Activated CD4-positive, alpha-beta T cell treated with anti-CD3 and anti-CD28 coated beads, Interleukin-2, amount 10 ng/mL, durations not matched to agents 24 days and 14 days (primary cell): ENCODE measurements at regions not wholly inside any gene's neighbourhood (a gene's known extent, or its start where the extent isn't known, plus 50 kb on each side); places are given as distances from the start of the nearest gene placed in this dataset.

Source experiments
- DNase-seq: peaks from one replicate; pipeline ENCODE4 v3.0.0; 2022
- H3K27ac Mint-ChIP-seq: one replicate; pipeline ENCODE4 v1.8.0; 2022; ENCODE audit warnings: mild to moderate bottlenecking, mixed read lengths
- H3K27me3 Mint-ChIP-seq: one replicate; pipeline ENCODE4 v1.8.0; 2022; ENCODE audit warnings: mixed read lengths
- H3K36me3 Mint-ChIP-seq: one replicate; pipeline ENCODE4 v1.8.0; 2022; ENCODE audit warnings: low read depth, mild to moderate bottlenecking, mixed read lengths
- H3K4me1 Mint-ChIP-seq: one replicate; pipeline ENCODE4 v1.8.0; 2021; ENCODE audit warnings: mixed read lengths
- H3K4me3 Mint-ChIP-seq: one replicate; pipeline ENCODE4 v1.8.0; 2022; ENCODE audit warnings: mild to moderate bottlenecking, moderate library complexity, mixed read lengths
- H3K9me3 Mint-ChIP-seq: one replicate; pipeline ENCODE4 v1.8.0; 2021; ENCODE audit warnings: mixed read lengths
- intact Hi-C: fragments of 100-400 bp; cut with micrococcal nuclease; formaldehyde crosslinking; loops from one replicate; pipeline ENCODE4 v1.15.1; 2023

DNA sequence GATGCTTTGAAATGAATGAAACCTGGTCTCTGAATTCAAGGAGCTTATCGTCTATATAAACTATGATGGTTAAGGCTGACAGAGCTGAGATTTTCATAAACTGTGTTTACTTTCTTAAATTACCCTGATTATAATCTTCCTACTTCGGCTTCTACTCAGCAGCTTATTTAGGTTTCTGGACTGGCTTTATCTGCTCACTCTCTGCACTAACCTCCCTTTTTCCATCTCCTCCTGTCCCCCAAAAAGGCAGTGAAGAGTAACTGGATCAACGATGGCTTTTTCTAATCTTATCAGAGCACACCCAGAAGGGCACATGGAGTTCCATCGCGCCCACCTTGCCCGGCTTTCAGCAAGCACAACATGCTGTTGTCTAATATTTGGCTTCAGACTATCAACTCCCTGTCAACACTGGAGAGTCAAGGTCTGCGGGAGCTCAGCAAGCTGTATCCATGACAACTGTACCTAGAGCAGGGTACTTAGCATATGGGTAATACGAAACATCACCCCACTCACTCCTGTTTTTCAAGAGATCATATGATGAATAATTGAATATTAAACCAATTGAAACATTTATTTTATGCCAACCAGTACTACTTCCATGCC, 417.3 kb downstream of the GABRB3 start:
- no peak for DNase-seq
- Mint-ChIP-seq H3K4me3 (no peak overlapping the region), H3K4me1 (no peaks in the 10 kb centered on the region), H3K27ac (no peak overlapping the region), H3K36me3 (no peaks in the 10 kb centered on the region), H3K9me3 (peaks cover 3% of the 10 kb centered on the region), H3K27me3 (no peaks in the 10 kb centered on the region)
- intact Hi-C loops = no loop called here

- intact Hi-C loops = no loop called here
- Mint-ChIP-seq H3K27me3 (no peaks in the 10 kb centered on the region), H3K36me3 (no peaks in the 10 kb centered on the region), H3K4me1 (no peaks in the 10 kb centered on the region), H3K9me3 (peaks cover 2% of the 10 kb centered on the region), H3K27ac (no peak overlapping the region), H3K4me3 (no peak overlapping the region)
- DNase-seq = no peak
Measured at GRCh38 chr15:26352909-26353308, 420.0 kb downstream of the GABRB3 start.

GRCh38 chr15:26352406-26352805, 420.5 kb downstream of the GABRB3 start:
- DNase-seq = no peak
- Mint-ChIP-seq H3K27ac (no peak overlapping the region), H3K27me3 (no peaks in the 10 kb centered on the region), H3K9me3 (peaks cover 4% of the 10 kb centered on the region), H3K36me3 (no peaks in the 10 kb centered on the region), H3K4me1 (no peaks in the 10 kb centered on the region), H3K4me3 (no peak overlapping the region)
- intact Hi-C loops = no loop called here

DNA sequence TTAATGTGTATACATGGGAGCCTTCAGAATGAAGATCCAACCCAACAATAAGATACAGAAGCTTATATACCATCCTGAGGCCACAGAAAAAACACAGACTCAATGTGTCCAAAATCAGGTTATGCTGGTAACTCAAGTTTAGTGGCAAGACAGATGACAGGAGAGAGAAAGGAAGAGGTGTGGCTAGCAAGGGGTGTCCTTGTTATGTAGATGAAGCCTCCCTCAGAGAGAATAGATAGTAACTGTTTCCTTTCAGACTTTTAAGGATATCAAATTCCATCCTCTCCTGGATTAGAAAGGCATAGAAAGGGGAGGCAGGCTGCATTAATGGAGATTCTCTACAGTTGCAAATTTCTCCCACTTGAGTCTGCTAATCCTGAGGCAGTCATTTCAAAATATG, 447.4 kb downstream of the GABRB3 start:
- Mint-ChIP-seq H3K27me3 (no peaks in the 10 kb centered on the region), H3K4me3 (no peak overlapping the region), H3K27ac (no peak overlapping the region), H3K4me1 (no peaks in the 10 kb centered on the region), H3K36me3 (no peaks in the 10 kb centered on the region), H3K9me3 (peaks cover 4% of the 10 kb centered on the region)
- intact Hi-C loops = no loop called here
- DNase-seq = no peak

DNA sequence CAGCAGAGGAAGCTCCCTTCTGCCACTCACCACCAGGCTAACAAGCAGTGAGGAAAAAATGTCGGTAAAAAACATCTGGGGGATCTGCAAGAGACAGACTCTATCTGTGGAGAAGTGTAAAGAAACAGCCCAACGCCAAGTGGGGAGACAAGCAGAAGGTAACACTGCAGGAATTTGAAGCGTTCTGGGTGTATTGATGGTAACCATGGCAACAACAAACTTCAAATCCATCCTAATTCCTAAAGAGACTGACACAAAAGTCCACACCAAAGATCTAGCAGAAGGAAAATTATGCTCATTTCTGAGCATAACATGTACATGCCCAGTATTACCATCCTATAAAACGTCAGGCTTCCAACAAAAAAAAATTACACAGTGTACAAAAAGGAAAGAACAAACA, 449.3 kb downstream of the GABRB3 start:
- no peaks in the 10 kb centered on the region for H3K9me3 Mint-ChIP-seq
- intact Hi-C loops = no loop called here
- H3K36me3 Mint-ChIP-seq = no peaks in the 10 kb centered on the region
- no peak overlapping the region for H3K4me3 Mint-ChIP-seq
- H3K27ac Mint-ChIP-seq = no peak overlapping the region
- H3K4me1 Mint-ChIP-seq = no peaks in the 10 kb centered on the region
- DNase-seq = no peak
- H3K27me3 Mint-ChIP-seq = no peaks in the 10 kb centered on the region

GRCh38 chr15:26318689-26319088, 454.2 kb downstream of the GABRB3 start:
- DNase-seq = no peak
- H3K36me3 Mint-ChIP-seq = no peaks in the 10 kb centered on the region
- no peak overlapping the region for H3K4me3 Mint-ChIP-seq
- no peaks in the 10 kb centered on the region for H3K4me1 Mint-ChIP-seq
- H3K27me3 Mint-ChIP-seq = no peaks in the 10 kb centered on the region
- no peak overlapping the region for H3K27ac Mint-ChIP-seq
- intact Hi-C loops = no loop called here
- peaks cover 4% of the 10 kb centered on the region for H3K9me3 Mint-ChIP-seq

DNA sequence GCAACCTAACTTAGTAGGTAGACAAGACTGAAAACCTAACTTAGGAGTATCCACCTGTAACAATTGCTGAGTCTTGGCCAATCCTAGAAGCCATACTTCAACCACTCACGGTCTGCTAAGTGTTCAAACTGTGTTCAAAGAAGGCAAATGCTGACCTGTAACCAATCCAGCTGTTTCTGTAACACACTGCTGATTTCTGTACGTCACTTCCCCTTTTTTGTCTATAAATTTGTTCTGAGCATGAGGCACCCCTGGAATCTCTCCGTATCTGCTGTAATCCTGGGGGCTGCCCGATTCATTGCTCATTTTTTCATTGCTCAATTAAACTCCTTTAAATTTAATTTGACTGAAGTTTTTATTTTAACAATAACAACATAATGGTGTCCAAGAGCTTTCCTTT, 451.4 kb upstream of the ATP10A start:
- Mint-ChIP-seq H3K9me3 (peaks cover 12% of the 10 kb centered on the region), H3K4me1 (no peaks in the 10 kb centered on the region)

GRCh38 chr15:26311710-26312236, 448.6 kb upstream of the ATP10A start:
- peaks cover 16% of the 10 kb centered on the region for H3K9me3 Mint-ChIP-seq
- no peaks in the 10 kb centered on the region for H3K4me1 Mint-ChIP-seq
- no peak overlapping the region for H3K27ac Mint-ChIP-seq
- no peaks in the 10 kb centered on the region for H3K36me3 Mint-ChIP-seq
- intact Hi-C loops = no loop called here
- H3K27me3 Mint-ChIP-seq = no peaks in the 10 kb centered on the region
- no peak for DNase-seq
- no peak overlapping the region for H3K4me3 Mint-ChIP-seq

More for the DNA sequence above, 451.4 kb upstream of the ATP10A start:
- no peak for DNase-seq
- no peaks in the 10 kb centered on the region for H3K36me3 Mint-ChIP-seq
- H3K27ac Mint-ChIP-seq = no peak overlapping the region
- H3K4me3 Mint-ChIP-seq = no peak overlapping the region
- H3K27me3 Mint-ChIP-seq = no peaks in the 10 kb centered on the region
- intact Hi-C loops = no loop called here

DNA sequence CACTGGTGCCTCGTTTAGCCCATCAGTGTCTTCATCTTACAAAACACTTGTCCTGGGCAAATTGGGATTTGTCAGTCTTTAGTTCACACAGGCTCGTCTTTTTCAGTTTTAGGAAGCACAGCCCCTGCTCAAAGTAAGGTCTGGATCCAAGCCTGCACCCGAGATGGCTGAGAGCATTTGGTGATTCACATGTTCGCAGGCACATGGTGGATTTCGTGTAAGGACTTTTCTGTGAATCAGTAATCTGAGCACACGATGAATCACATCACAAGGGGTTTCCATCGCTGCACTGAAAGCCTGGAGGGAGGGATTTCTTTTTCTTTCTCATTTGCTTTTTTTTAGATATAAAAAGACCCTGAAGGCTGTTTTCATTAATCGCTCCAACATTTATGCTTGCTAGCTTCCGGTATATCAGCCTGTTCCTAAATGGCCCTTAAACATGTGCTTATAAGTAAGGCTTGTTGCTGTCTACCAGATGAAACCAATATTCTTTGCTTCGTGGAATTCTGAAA, 435.6 kb upstream of the ATP10A start:
- H3K27ac Mint-ChIP-seq = no peak overlapping the region
- no peaks in the 10 kb centered on the region for H3K4me1 Mint-ChIP-seq
- no peaks in the 10 kb centered on the region for H3K27me3 Mint-ChIP-seq
- H3K9me3 Mint-ChIP-seq = peaks cover 5% of the 10 kb centered on the region
- no peak overlapping the region for H3K4me3 Mint-ChIP-seq
- no peak for DNase-seq
- no peaks in the 10 kb centered on the region for H3K36me3 Mint-ChIP-seq
- intact Hi-C loops = no loop called here

DNA sequence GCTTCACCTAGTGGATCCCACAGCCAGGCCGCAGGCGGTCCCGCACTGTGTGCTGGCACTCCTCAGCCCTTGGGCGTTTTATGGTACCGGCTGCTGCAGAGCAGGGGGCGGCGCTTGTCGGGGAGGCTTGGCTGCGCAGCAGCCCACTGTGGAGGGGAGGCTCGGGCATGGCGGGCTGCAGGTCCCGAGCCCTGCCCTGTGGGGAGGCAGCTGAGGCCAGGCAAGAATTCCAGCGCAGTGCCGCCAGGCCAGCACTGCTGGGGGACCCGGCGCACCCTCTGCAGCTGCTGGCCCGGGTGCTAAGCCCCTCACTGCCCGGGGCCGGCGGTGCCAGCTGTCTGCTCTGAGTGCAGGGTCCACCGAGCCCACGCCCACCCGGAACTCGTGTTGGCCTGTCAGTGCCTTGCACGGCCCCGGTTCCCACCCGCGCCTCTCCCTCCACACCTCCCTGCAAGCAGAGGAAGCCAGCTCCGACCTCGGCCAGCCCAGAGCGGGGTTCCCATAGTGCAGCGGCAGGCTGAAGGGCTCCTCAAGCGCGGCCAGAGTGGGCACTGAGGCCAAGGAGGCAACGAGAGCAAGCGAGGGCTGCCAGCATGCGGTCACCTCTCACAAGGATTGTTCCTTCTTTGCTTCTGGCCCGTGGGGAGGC, 435.0 kb upstream of the ATP10A start:
- H3K4me3 Mint-ChIP-seq = no peak overlapping the region
- no peaks in the 10 kb centered on the region for H3K36me3 Mint-ChIP-seq
- no peaks in the 10 kb centered on the region for H3K27me3 Mint-ChIP-seq
- peaks cover 5% of the 10 kb centered on the region for H3K9me3 Mint-ChIP-seq
- intact Hi-C loops = no loop called here
- H3K4me1 Mint-ChIP-seq = no peaks in the 10 kb centered on the region
- H3K27ac Mint-ChIP-seq = no peak overlapping the region
- no peak for DNase-seq

- no peak for DNase-seq
- H3K27ac Mint-ChIP-seq = no peak overlapping the region
- no peaks in the 10 kb centered on the region for H3K27me3 Mint-ChIP-seq
- H3K9me3 Mint-ChIP-seq = no peaks in the 10 kb centered on the region
- H3K36me3 Mint-ChIP-seq = no peaks in the 10 kb centered on the region
- H3K4me3 Mint-ChIP-seq = no peak overlapping the region
- intact Hi-C loops = no loop called here
- H3K4me1 Mint-ChIP-seq = no peaks in the 10 kb centered on the region
Measured at GRCh38 chr15:26295336-26296085, 432.4 kb upstream of the ATP10A start.

DNA sequence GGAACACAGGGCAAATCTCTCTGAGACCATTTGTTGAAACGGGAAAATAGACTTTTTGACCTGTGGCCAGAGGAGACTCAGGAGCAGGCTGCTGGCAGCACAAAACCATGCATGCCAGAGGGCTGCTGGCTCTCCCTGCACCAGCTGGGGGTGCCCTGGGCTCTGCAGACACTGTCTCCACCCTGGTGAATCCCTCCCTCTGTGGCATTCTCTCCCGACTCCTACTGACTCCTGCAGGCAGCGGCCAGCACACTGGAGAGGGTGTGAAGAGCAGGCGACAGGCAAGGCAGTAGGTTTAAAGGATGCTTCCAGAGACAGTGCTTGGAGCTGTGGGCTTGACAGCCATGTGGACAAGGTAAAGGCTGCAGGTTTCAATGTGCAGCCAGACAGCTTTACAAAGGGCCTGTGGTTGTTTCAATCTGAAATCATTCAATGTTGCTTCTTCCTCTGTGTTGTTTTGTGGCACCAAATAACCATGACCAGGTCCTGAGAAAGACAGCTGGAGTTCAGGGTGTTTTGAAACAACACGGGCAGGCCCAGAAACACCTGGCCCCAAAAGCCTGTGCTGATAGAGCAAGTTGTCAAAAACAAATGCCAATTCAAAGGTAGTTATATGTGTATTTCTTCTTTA, 431.0 kb upstream of the ATP10A start:
- intact Hi-C loops = no loop called here
- H3K4me3 Mint-ChIP-seq = no peak overlapping the region
- no peaks in the 10 kb centered on the region for H3K27me3 Mint-ChIP-seq
- no peaks in the 10 kb centered on the region for H3K36me3 Mint-ChIP-seq
- H3K4me1 Mint-ChIP-seq = no peaks in the 10 kb centered on the region
- DNase-seq = no peak
- peaks cover 3% of the 10 kb centered on the region for H3K9me3 Mint-ChIP-seq
- no peak overlapping the region for H3K27ac Mint-ChIP-seq

DNA sequence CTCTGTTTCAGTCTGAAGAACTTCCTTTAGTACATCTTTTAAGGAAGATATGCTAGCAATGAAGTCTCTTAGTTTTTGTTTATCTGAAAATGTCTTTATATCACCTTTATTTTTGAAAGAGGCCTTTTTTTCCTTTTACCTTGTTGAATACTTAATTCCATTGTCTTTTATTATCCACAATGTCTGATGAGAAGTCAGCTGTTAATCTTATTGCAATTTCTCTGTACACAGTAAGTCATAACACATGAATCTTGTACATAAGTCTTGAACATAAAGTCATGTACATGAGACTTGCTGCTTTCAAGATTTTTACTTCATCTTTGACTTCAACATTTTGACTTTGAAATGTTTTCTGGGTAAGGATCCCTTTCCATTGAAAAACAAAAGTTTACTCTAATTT, 424.3 kb upstream of the ATP10A start:
- Mint-ChIP-seq H3K36me3 (no peaks in the 10 kb centered on the region), H3K4me1 (no peaks in the 10 kb centered on the region), H3K9me3 (peaks cover 22% of the 10 kb centered on the region), H3K4me3 (no peak overlapping the region), H3K27me3 (no peaks in the 10 kb centered on the region), H3K27ac (no peak overlapping the region)
- intact Hi-C loops = no loop called here
- DNase-seq = no peak

- intact Hi-C loops = no loop called here
- no peak overlapping the region for H3K4me3 Mint-ChIP-seq
- DNase-seq = no peak
- H3K36me3 Mint-ChIP-seq = no peaks in the 10 kb centered on the region
- H3K27me3 Mint-ChIP-seq = no peaks in the 10 kb centered on the region
- no peaks in the 10 kb centered on the region for H3K4me1 Mint-ChIP-seq
- H3K27ac Mint-ChIP-seq = no peak overlapping the region
- peaks cover 8% of the 10 kb centered on the region for H3K9me3 Mint-ChIP-seq
Measured at GRCh38 chr15:26280281-26280680, 417.2 kb upstream of the ATP10A start.
